ENCODE measurements at regions not wholly inside any gene's neighbourhood (a gene's known extent, or its start where the extent isn't known, plus 50 kb on each side); places are given as distances from the start of the nearest gene placed in this dataset.

GRCh38 chr18:76654577-76654976 lies 159.5 kb upstream of the ZNF516 start:
- Mint-ChIP-seq H3K27ac (no peak overlapping the region), H3K4me1 (peaks cover 14 to 17% of the 10 kb centered on the region in 2 experiments), H3K36me3 (ENCODE audit: insufficient read depth in 1 of 3, low read depth in 3 of 3) (no peaks in the 10 kb centered on the region), H3K9me3 (no peaks in the 10 kb centered on the region), H3K27me3 (ENCODE audit: low read depth) (peaks cover 3% of the 10 kb centered on the region; the same call in 1 of the 2 replicates), H3K4me3 (no peak overlapping the region)
- Histone ChIP-seq H3K79me2 (ENCODE audit: insufficient read depth, low read length) (no peaks in the 10 kb centered on the region), H3K4ac (ENCODE audit: low read depth, low read length) (no peak overlapping the region), H3K27ac (ENCODE audit: insufficient read length, low read depth, low read length) (no peak overlapping the region), H3K18ac (ENCODE audit: insufficient read length, low read depth, low read length) (no peak overlapping the region), H3K9ac (ENCODE audit: extremely low read depth, insufficient read length, low read length) (no peak overlapping the region), H2BK20ac (ENCODE audit: low read depth, low read length, poor library complexity, severe bottlenecking) (no peak overlapping the region), H3K56ac (ENCODE audit: insufficient read length, low read depth, low read length) (no peak overlapping the region), H4K8ac (replicated peaks; ENCODE audit: insufficient read length, low read depth, low read length) (no peak overlapping the region), H4K20me1 (ENCODE audit: control insufficient read depth, insufficient read depth, insufficient read length) (no peaks in the 10 kb centered on the region), H3K4me2 (ENCODE audit: insufficient read depth, insufficient read length, low read length) (no peak overlapping the region), H3K9me3 (ENCODE audit: control insufficient read depth, low read depth, low read length) (no peaks in the 10 kb centered on the region), H3K23ac (ENCODE audit: insufficient read length, low read depth, low read length) (no peak overlapping the region), H2BK15ac (ENCODE audit: low read depth, low read length) (no peak overlapping the region), H2BK12ac (ENCODE audit: insufficient read length, low read depth, low read length) (no peak overlapping the region), H3K14ac (ENCODE audit: insufficient read depth, low read length) (no peak overlapping the region), H3K4me1 (ENCODE audit: insufficient read depth, low read length) (no peaks in the 10 kb centered on the region), H2BK5ac (ENCODE audit: insufficient read length, low read length) (no peak overlapping the region), H4K5ac (ENCODE audit: insufficient read length, low read depth, low read length) (no peak overlapping the region), H3K27me3 (ENCODE audit: insufficient read depth, low read length) (no peaks in the 10 kb centered on the region), H2BK120ac (ENCODE audit: low read depth, low read length, poor library complexity, severe bottlenecking) (no peak overlapping the region), H3T11ph (ENCODE audit: low read length) (no peak overlapping the region), H3K23me2 (ENCODE audit: insufficient read length, low read depth, low read length, poor library complexity, severe bottlenecking) (no peaks in the 10 kb centered on the region), H4K91ac (ENCODE audit: insufficient read length, low read depth, low read length) (no peak overlapping the region), H3K79me1 (ENCODE audit: insufficient read depth, low read depth, low read length, poor library complexity, severe bottlenecking) (no peaks in the 10 kb centered on the region), H2AFZ (ENCODE audit: low read length) (no peak overlapping the region), H2AK5ac (ENCODE audit: insufficient read length, low read length) (no peak overlapping the region)
- TF ChIP-seq CTCF (conservative IDR thresholded peaks at IDR 0.05): no peak
- no CpG with 5 or more reads among the region's 4 CpGs for WGBS (ENCODE audit: extremely low coverage, insufficient read length, low lambda C conversion rate)
- no peak for DNase-seq
